CD4-positive, CD25-positive, alpha-beta regulatory T cell (primary cell): ENCODE measurements at regions not wholly inside any gene's neighbourhood (a gene's known extent, or its start where the extent isn't known, plus 50 kb on each side); places are given as distances from the start of the nearest gene placed in this dataset.

ENCODE experiments used
- ATAC-seq, 2 donors: fragments of 150-1000 bp; cut with Tn5 transposase; one replicate each; pipeline ENCODE4 v1.10.0; 2021; ENCODE audit warnings: low read depth in 2 of 2, moderate number of reproducible peaks in 2 of 2, moderate library complexity in 1 of 2
- DNase-seq, 3 donors: peaks; one replicate each; pipeline versions ENCODE4 v3.0.0 to v3.0.0-alpha.2; 2012 to 2022; ENCODE audit warnings: mixed read lengths in 1 of 3
- H3K27ac ChIP-seq: one replicate; pipeline ENCODE4 v1.7.0; 2013; ENCODE audit warnings: mild to moderate bottlenecking, low read length; ENCODE audit not compliant: insufficient read depth, poor library complexity, severe bottlenecking
- H3K27me3 ChIP-seq: one replicate; pipeline ENCODE4 v1.7.0; 2013; ENCODE audit warnings: low read length; ENCODE audit not compliant: control insufficient read depth, insufficient read depth
- H3K36me3 ChIP-seq: one replicate; pipeline ENCODE4 v1.7.0; 2013; ENCODE audit warnings: mild to moderate bottlenecking, low read length, moderate library complexity; ENCODE audit not compliant: control insufficient read depth, insufficient read depth
- H3K4me1 ChIP-seq: 2 replicates; pipeline ENCODE4 v1.7.0; 2013; ENCODE audit warnings: mild to moderate bottlenecking, low read length; ENCODE audit not compliant: insufficient read depth, control insufficient read depth, poor library complexity, severe bottlenecking
- H3K4me3 ChIP-seq: one replicate; pipeline ENCODE4 v1.7.0; 2013; ENCODE audit warnings: low read depth, mild to moderate bottlenecking, low read length, moderate library complexity
- H3K9me3 ChIP-seq, 2 experiments: 1 replicate in 1 of 2; 2 replicates in 1 of 2; pipeline ENCODE4 v1.7.0; 2013; ENCODE audit warnings: low read length in 2 of 2, mild to moderate bottlenecking in 1 of 2, moderate library complexity in 1 of 2; ENCODE audit not compliant: control insufficient read depth in 2 of 2
- H3K27ac Mint-ChIP-seq, 3 donors: one replicate each; pipeline ENCODE4 v1.8.0; 2020 to 2022; ENCODE audit warnings: mild to moderate bottlenecking in 3 of 3, mixed read lengths in 3 of 3, moderate library complexity in 2 of 3
- H3K27me3 Mint-ChIP-seq: one replicate; pipeline ENCODE4 v1.8.0; 2022; ENCODE audit warnings: mild to moderate bottlenecking, mixed read lengths
- H3K36me3 Mint-ChIP-seq: one replicate; pipeline ENCODE4 v1.8.0; 2020; ENCODE audit warnings: mixed read lengths
- H3K4me1 Mint-ChIP-seq, 4 donors: one replicate each; pipeline ENCODE4 v1.8.0; 2020 to 2022; ENCODE audit warnings: mixed read lengths in 4 of 4, mild to moderate bottlenecking in 1 of 4
- H3K4me3 Mint-ChIP-seq, 4 donors: one replicate each; pipeline ENCODE4 v1.8.0; 2020 to 2022; ENCODE audit warnings: mild to moderate bottlenecking in 4 of 4, mixed read lengths in 4 of 4, moderate library complexity in 3 of 4
- H3K9me3 Mint-ChIP-seq, 7 donors: one replicate each; pipeline ENCODE4 v1.8.0; 2020 to 2022; ENCODE audit warnings: mixed read lengths in 7 of 7, mild to moderate bottlenecking in 3 of 7, moderate library complexity in 2 of 7

DNA sequence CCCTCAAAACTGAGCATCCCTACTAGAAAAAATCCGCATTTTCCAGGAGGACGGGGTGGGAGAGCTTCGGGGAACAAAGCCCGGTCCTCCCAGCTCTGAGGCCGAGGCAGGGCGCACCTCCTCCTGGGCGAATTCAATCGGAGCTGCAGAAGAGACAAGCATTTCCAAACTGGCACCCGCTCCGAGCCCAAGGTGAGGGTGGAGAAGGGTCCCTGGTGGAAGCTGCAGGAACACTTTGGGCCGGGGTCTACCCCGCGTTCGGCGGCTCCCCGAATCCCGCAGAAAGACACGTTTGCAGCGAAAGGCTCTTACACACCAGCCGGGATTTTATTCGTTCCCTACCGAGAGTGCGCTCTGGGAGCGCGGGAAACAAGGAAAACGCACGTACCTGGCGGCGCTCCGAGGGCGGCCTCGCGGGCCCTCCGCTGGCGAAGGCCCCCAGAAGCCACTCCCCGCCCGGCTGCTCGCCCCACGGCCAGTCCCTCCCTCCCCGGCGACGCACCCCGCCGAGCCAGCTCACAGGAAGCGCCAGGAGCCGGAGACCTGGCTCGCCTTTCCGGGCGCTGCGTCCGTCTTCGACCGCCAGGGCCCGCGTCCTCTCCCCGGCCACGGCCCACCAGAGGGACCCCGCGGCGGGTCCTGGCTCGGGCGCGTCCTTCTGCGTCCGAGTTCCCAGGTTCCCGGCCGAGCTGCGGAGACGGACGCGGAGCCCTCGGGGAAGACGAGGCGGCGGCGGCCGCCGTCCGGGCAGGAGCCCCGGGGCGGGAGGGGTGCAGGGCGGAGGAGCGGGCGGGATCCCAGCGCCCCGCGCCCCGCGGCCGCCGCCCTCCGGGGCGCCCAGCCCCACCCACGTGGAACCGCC lies 49.8 kb upstream of the BAHCC1 start:
- Histone ChIP-seq H3K9me3 (no peaks in the 10 kb centered on the region), H3K36me3 (no peaks in the 10 kb centered on the region), H3K27me3 (peaks cover 17% of the 10 kb centered on the region), H3K4me3 (peak overlapping the region; percentile 19), H3K27ac (no peak overlapping the region), H3K4me1 (peaks cover 38% of the 10 kb centered on the region)
- peak overlapping the region; percentile 19 to 69 (median 64) for H3K4me3 Mint-ChIP-seq
- peak; percentile 16 to 28 for ATAC-seq
- no peak overlapping the region for H3K27ac Mint-ChIP-seq
- peak; percentile 27 to 52 (median 34) for DNase-seq
- peaks cover 57% of the 10 kb centered on the region for H3K27me3 Mint-ChIP-seq
- peaks cover 5 to 27% (median 7%) of the 10 kb centered on the region in 4 donors for H3K4me1 Mint-ChIP-seq
- H3K9me3 Mint-ChIP-seq: peaks cover 0 to 3% (median 0%) of the 10 kb centered on the region in 7 donors
- no peaks in the 10 kb centered on the region for H3K36me3 Mint-ChIP-seq
